NCI-H2107 treated with DMSO at 0.1 percent for 48 hours (cell line): ENCODE measurements at regions not wholly inside any gene's neighbourhood (a gene's known extent, or its start where the extent isn't known, plus 50 kb on each side); places are given as distances from the start of the nearest gene placed in this dataset.

Experiments
- DNase-seq: peaks from one replicate; lab custom pipeline; 2025; ENCODE audit not compliant: unreplicated experiment; lab: John Stamatoyannopoulos, UW

- no peak for DNase-seq
Observed at GRCh38 chr3:5523125-5523524, 335.6 kb downstream of the EDEM1 start.

GRCh38 chr3:5531039-5531438, 343.5 kb downstream of the EDEM1 start:
- no peak for DNase-seq

- no peak for DNase-seq
Observed at GRCh38 chr3:5531741-5532290, 344.3 kb downstream of the EDEM1 start.

GRCh38 chr3:5540532-5540931, 353.0 kb downstream of the EDEM1 start:
- no peak for DNase-seq

GRCh38 chr3:5542472-5542871, 355.0 kb downstream of the EDEM1 start:
- DNase-seq = no peak

GRCh38 chr3:5543047-5543446, 355.5 kb downstream of the EDEM1 start:
- no peak for DNase-seq

GRCh38 chr3:5545719-5546118, 358.2 kb downstream of the EDEM1 start:
- DNase-seq = no peak

- no peak for DNase-seq
Observed at GRCh38 chr3:5553203-5553602, 365.7 kb downstream of the EDEM1 start.

- no peak for DNase-seq
Observed at GRCh38 chr3:5554245-5554747, 366.8 kb downstream of the EDEM1 start.

- no peak for DNase-seq
Observed at GRCh38 chr3:5560199-5560598, 372.7 kb downstream of the EDEM1 start.

- DNase-seq = no peak
Observed at GRCh38 chr3:5563537-5564277, 376.2 kb downstream of the EDEM1 start.

- no peak for DNase-seq
Observed at GRCh38 chr3:5564278-5564666, 376.8 kb downstream of the EDEM1 start.

- DNase-seq = no peak
Observed at GRCh38 chr3:5565026-5565425, 377.5 kb downstream of the EDEM1 start.

GRCh38 chr3:5567113-5567512, 379.6 kb downstream of the EDEM1 start:
- DNase-seq = no peak

- no peak for DNase-seq
Observed at GRCh38 chr3:5568451-5568850, 380.9 kb downstream of the EDEM1 start.

GRCh38 chr3:5569152-5569551, 381.6 kb downstream of the EDEM1 start:
- DNase-seq = no peak

GRCh38 chr3:5572168-5572567, 384.7 kb downstream of the EDEM1 start:
- DNase-seq = no peak

- DNase-seq = no peak
Observed at GRCh38 chr3:5576277-5577011, 388.9 kb downstream of the EDEM1 start.

GRCh38 chr3:5579139-5579602, 391.7 kb downstream of the EDEM1 start:
- DNase-seq = no peak

- DNase-seq = no peak
Observed at GRCh38 chr3:5579946-5580345, 392.4 kb downstream of the EDEM1 start.

GRCh38 chr3:5580826-5581225, 393.3 kb downstream of the EDEM1 start:
- DNase-seq = no peak

- DNase-seq = no peak
Observed at GRCh38 chr3:5581743-5582142, 394.2 kb downstream of the EDEM1 start.
